Astrocyte of the spinal cord (primary cell): ENCODE measurements at regions not wholly inside any gene's neighbourhood (a gene's known extent, or its start where the extent isn't known, plus 50 kb on each side); places are given as distances from the start of the nearest gene placed in this dataset.

Experiments
- DNase-seq: peaks from one replicate; pipeline ENCODE4 v3.0.0; 2011; ENCODE audit warnings: low read depth, low spot score
- H3K4me3 ChIP-seq: 2 replicates; pipeline ENCODE4 v1.5.1; 2011; ENCODE audit warnings: low read depth, mild to moderate bottlenecking, low read length, moderate library complexity
- CTCF ChIP-seq: IDR thresholded peaks from 2 replicates; pipeline ENCODE4 v1.5.1; 2012; ENCODE audit warnings: low read depth, mild to moderate bottlenecking, low read length, inconsistent platforms
- in situ Hi-C: cut with HindIII; loops from 2 replicates; pipeline ENCODE4 v1.10.0; 2017; ENCODE audit warnings: low sequenced_read_pairs

- peak; percentile 94 for DNase-seq
- H3K4me3 ChIP-seq: no peak overlapping the region
- in situ Hi-C loops: no loop called here
- TF ChIP-seq CTCF: no peak
These were observed 211.7 kb upstream of the PTGFR start for GRCh38 chr1:78279051-78279450.

GRCh38 chr1:78280626-78281025, 210.1 kb upstream of the PTGFR start:
- in situ Hi-C loops: no loop called here
- no peak for TF ChIP-seq CTCF

GRCh38 chr1:78281580-78281979, 209.2 kb upstream of the PTGFR start:
- no peak for TF ChIP-seq CTCF
- DNase-seq: no peak
- in situ Hi-C loops: no loop called here
- no peak overlapping the region for H3K4me3 ChIP-seq

More at GRCh38 chr1:78280626-78281025, 210.1 kb upstream of the PTGFR start:
- H3K4me3 ChIP-seq: no peak overlapping the region
- DNase-seq: peak; percentile 26

- H3K4me3 ChIP-seq: no peak overlapping the region
- in situ Hi-C loops: no loop called here
- DNase-seq: no peak
- no peak for TF ChIP-seq CTCF
These were observed 207.1 kb upstream of the PTGFR start for GRCh38 chr1:78283691-78284090.

GRCh38 chr1:78284354-78284753, 206.4 kb upstream of the PTGFR start:
- DNase-seq: no peak
- in situ Hi-C loops: no loop called here
- H3K4me3 ChIP-seq: no peak overlapping the region
- TF ChIP-seq CTCF: no peak

- in situ Hi-C loops: no loop called here
- no peak for TF ChIP-seq CTCF
- peak; percentile 45 for DNase-seq
- no peak overlapping the region for H3K4me3 ChIP-seq
These were observed 204.1 kb upstream of the PTGFR start for GRCh38 chr1:78286686-78287085.

- DNase-seq: no peak
- in situ Hi-C loops: no loop called here
- no peak overlapping the region for H3K4me3 ChIP-seq
- no peak for TF ChIP-seq CTCF
These were observed 201.2 kb upstream of the PTGFR start for GRCh38 chr1:78289603-78290002.
